ENCODE measurements at regions not wholly inside any gene's neighbourhood (a gene's known extent, or its start where the extent isn't known, plus 50 kb on each side); places are given as distances from the start of the nearest gene placed in this dataset.

GRCh38 chr18:59063912-59064311 is 75.8 kb upstream of the SEC11C start:
- Histone ChIP-seq H3K27me3 (no peaks in the 10 kb centered on the region), H3K27ac (peak overlapping the region in 6 of 12 donors; percentile 0 to 63 (median 14)), H3K9me3 (no peaks in the 10 kb centered on the region), H3K36me3 (no peaks in the 10 kb centered on the region), H3K4me1 (peaks cover 0 to 12% (median 1%) of the 10 kb centered on the region in 12 donors), H3K4me3 (no peak overlapping the region)
- WGBS, 4 donors: 74 to 79% (median 79%) methylated on average over 4 of the region's 4 CpGs
- intact Hi-C loops (cut with DNase I): loop anchor here in 1 of 10 donors (10.0 kb wide), 1 partner anchor 539 kb away; no protein-coding TSS in a partner anchor
- TF ChIP-seq CTCF (IDR thresholded peaks at IDR 0.05): no peak
- no peak for TF ChIP-seq POLR2A (IDR thresholded peaks at IDR 0.05)
- ATAC-seq (peak in 1 of 4 donors; percentile 45), DNase-seq (no peak)

GRCh38 chr18:59065684-59066083 is 74.0 kb upstream of the SEC11C start:
- DNase-seq (no peak), ATAC-seq (no peak)
- Histone ChIP-seq H3K27ac (no peak overlapping the region), H3K4me1 (peaks cover 0 to 12% (median 1%) of the 10 kb centered on the region in 12 donors), H3K36me3 (no peaks in the 10 kb centered on the region), H3K27me3 (no peaks in the 10 kb centered on the region), H3K9me3 (no peaks in the 10 kb centered on the region), H3K4me3 (no peak overlapping the region)
- TF ChIP-seq CTCF (IDR thresholded peaks at IDR 0.05) (no peak), POLR2A (IDR thresholded peaks at IDR 0.05) (no peak)
- intact Hi-C loops (cut with DNase I): loop anchor here in 1 of 10 donors (10.0 kb wide), 1 partner anchor 541 kb away; no protein-coding TSS in a partner anchor
- 93 to 97% (median 95%) methylated on average over 6 of the region's 6 CpGs for WGBS, 4 donors

- WGBS, 4 donors: 59 to 69% (median 66%) methylated on average over 2 of the region's 2 CpGs
- DNase-seq: no peak
These were observed 71.8 kb upstream of the SEC11C start for GRCh38 chr18:59067873-59068272.

More at GRCh38 chr18:59067873-59068272, 71.8 kb upstream of the SEC11C start:
- ATAC-seq: no peak
- Histone ChIP-seq H3K36me3 (no peaks in the 10 kb centered on the region), H3K4me1 (peaks cover 0 to 12% (median 1%) of the 10 kb centered on the region in 12 donors), H3K4me3 (no peak overlapping the region), H3K27ac (no peak overlapping the region), H3K9me3 (no peaks in the 10 kb centered on the region), H3K27me3 (no peaks in the 10 kb centered on the region)
- no peak for TF ChIP-seq POLR2A (IDR thresholded peaks at IDR 0.05)
- TF ChIP-seq CTCF (IDR thresholded peaks at IDR 0.05): peak in 11 of 12 donors; percentile 24 to 73 (median 44)
- intact Hi-C loops (cut with DNase I): loop anchor here in 2 of 10 donors (2.0 to 10.0 kb wide), 2 partner anchors 287 to 543 kb away; no protein-coding TSS in a partner anchor

Data from heart left ventricle (tissue), 16 donors.